GM20431 (cell line): ENCODE measurements at regions not wholly inside any gene's neighbourhood (a gene's known extent, or its start where the extent isn't known, plus 50 kb on each side); places are given as distances from the start of the nearest gene placed in this dataset.
"Not testable (repeated sequence)": the region's sequence is repeated elsewhere in the genome, so short reads cannot be mapped to it uniquely, and the experiment has no call there.

Experiments
- in situ Hi-C: fragments of 300-500 bp; cut with MseI, MboI; formaldehyde crosslinking; loops from one replicate; pipeline ENCODE4 v1.15.0; 2020; ENCODE audit warnings: low sequenced_read_pairs; ENCODE audit not compliant: unreplicated experiment

DNA sequence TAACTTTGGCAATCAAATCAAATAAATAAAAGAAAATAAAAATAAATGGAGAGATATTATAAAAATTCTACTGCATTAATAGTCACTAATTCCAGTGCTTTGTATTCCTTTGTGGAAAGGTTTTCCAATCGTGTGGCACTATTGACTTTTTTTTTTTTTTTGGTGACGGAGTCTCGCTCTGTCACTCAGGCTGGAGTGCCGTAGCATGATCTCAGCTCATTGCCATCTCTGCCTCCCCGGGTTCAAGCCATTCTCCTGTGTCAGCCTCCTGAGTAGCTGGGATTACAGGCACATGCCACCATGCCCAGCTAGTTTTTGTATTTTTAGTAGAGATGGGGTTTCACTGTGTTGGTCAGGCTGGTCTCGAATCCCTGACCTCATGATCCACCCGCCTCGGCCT lies 122.3 kb downstream of the HS3ST3B1 start:
- in situ Hi-C loops: not testable (repeated sequence)

GRCh38 chr17:14417336-14417735 lies 116.5 kb downstream of the HS3ST3B1 start:
- in situ Hi-C loops: no loop called here

DNA sequence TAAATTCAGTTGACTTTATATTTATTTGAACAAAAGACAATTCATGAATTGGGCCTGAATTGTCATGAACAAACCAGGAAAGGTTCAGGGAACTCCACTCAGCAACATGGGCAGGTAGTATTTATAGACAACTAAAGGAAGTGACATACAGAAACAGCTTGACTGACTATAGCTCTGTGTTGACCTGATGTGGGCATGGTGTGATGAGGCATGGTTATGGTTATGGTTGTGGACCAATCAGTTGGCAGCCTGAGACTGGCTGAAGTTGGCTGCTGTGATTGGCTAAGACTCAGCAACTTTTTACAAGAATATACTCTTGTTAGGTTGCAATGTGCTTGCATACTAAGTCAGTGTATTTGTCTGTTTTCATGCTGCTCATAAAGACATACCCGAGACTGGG lies 108.4 kb downstream of the HS3ST3B1 start:
- in situ Hi-C loops: no loop called here

GRCh38 chr17:14407541-14407940 lies 106.7 kb downstream of the HS3ST3B1 start:
- in situ Hi-C loops: no loop called here

DNA sequence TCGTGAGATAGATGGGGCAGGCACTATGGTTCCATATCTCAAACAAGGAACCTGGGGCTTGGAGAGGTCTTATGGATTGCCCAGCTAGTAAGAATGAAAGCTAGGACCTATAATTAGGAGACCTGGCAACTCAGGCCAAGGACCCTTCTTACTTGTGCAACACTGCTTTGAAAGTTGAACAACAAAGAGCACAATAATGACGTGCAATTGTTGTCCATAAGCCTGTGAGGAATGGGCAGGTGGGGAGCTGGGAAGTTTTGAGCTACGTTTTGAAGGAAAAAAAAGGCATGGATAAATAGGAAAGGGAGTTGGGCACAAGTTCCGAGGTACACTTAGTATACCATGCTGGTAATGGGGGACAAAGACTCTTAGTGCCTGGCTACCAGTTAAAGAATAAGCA lies 104.3 kb downstream of the HS3ST3B1 start:
- in situ Hi-C loops: no loop called here
